MM.1S (cell line): ENCODE measurements at regions not wholly inside any gene's neighbourhood (a gene's known extent, or its start where the extent isn't known, plus 50 kb on each side); places are given as distances from the start of the nearest gene placed in this dataset.

Experiments used
- DNase-seq: peaks from one replicate; pipeline ENCODE4 v3.0.0-alpha.2; 2015
- H2AFZ ChIP-seq: fragments of 300-600 bp; sonication (generic); 2 replicates; pipeline ENCODE4 v1.6.0; 2016; ENCODE audit warnings: antibody characterized with exemption, low read length
- H3F3A ChIP-seq: fragments of 300-600 bp; sonication (generic); 2 replicates; pipeline ENCODE4 v1.6.1; 2016; ENCODE audit warnings: mild to moderate bottlenecking, antibody characterized with exemption, low read length, moderate library complexity, mixed read lengths; ENCODE audit not compliant: insufficient read depth
- H3K27ac ChIP-seq: fragments of 300-600 bp; sonication (generic); 2 replicates; pipeline ENCODE4 v1.5.1; 2016; ENCODE audit warnings: mild to moderate bottlenecking, low read length
- H3K27me3 ChIP-seq: fragments of 300-600 bp; sonication (generic); replicated peaks from 2 replicates; pipeline ENCODE4 v1.6.0; 2016; ENCODE audit warnings: low read length; ENCODE audit not compliant: insufficient read depth
- H3K36me3 ChIP-seq: fragments of 300-600 bp; sonication (generic); replicated peaks from 2 replicates; pipeline ENCODE4 v1.6.1; 2016; ENCODE audit warnings: mild to moderate bottlenecking, low read length, mixed read lengths; ENCODE audit not compliant: insufficient read depth
- H3K4me1 ChIP-seq: fragments of 300-600 bp; sonication (generic); 2 replicates; pipeline ENCODE4 v1.6.1; 2016; ENCODE audit warnings: low read length, mixed read lengths
- H3K4me2 ChIP-seq: fragments of 300-600 bp; sonication (generic); 2 replicates; pipeline ENCODE4 v1.6.0; 2016; ENCODE audit warnings: low read depth, low read length
- H3K4me3 ChIP-seq: fragments of 300-600 bp; sonication (generic); 2 replicates; pipeline ENCODE4 v1.5.1; 2016; ENCODE audit warnings: low read length, mixed read lengths
- H3K79me2 ChIP-seq: fragments of 300-600 bp; sonication (generic); 2 replicates; pipeline ENCODE4 v1.6.1; 2016; ENCODE audit warnings: mixed run types, low read length, mixed read lengths
- H3K9ac ChIP-seq: fragments of 300-600 bp; sonication (generic); 2 replicates; pipeline ENCODE4 v1.6.1; 2016; ENCODE audit warnings: low read length, mixed read lengths
- H3K9me2 ChIP-seq: fragments of 300-600 bp; sonication (generic); replicated peaks from 2 replicates; pipeline ENCODE4 v1.6.1; 2016; ENCODE audit warnings: mild to moderate bottlenecking, low read length, mixed read lengths; ENCODE audit not compliant: insufficient read depth
- H3K9me3 ChIP-seq: fragments of 300-600 bp; sonication (generic); replicated peaks from 2 replicates; pipeline ENCODE4 v1.6.1; 2016; ENCODE audit warnings: mild to moderate bottlenecking, low read length, mixed read lengths; ENCODE audit not compliant: insufficient read depth
- H4K20me1 ChIP-seq: fragments of 300-600 bp; sonication (generic); 2 replicates; pipeline ENCODE4 v1.6.1; 2016; ENCODE audit warnings: mild to moderate bottlenecking, low read length, moderate library complexity, mixed read lengths; ENCODE audit not compliant: insufficient read depth
- CTCF ChIP-seq: fragments of 300-600 bp; sonication (generic); IDR thresholded peaks from 2 replicates; pipeline ENCODE4 v1.5.1; 2016; ENCODE audit warnings: antibody characterized with exemption, low read length, mixed read lengths
- EZH2 ChIP-seq: fragments of 300-600 bp; sonication (generic); optimal IDR thresholded peaks from 2 replicates; pipeline ENCODE3; 2017; ENCODE audit warnings: low read depth, mild to moderate bottlenecking, antibody characterized with exemption, low read length, mixed read lengths
- EZH2phosphoT487 ChIP-seq: fragments of 300-600 bp; sonication (generic); IDR thresholded peaks from 2 replicates; pipeline ENCODE4 v1.6.1; 2018; ENCODE audit warnings: antibody characterized with exemption, low read length

DNA sequence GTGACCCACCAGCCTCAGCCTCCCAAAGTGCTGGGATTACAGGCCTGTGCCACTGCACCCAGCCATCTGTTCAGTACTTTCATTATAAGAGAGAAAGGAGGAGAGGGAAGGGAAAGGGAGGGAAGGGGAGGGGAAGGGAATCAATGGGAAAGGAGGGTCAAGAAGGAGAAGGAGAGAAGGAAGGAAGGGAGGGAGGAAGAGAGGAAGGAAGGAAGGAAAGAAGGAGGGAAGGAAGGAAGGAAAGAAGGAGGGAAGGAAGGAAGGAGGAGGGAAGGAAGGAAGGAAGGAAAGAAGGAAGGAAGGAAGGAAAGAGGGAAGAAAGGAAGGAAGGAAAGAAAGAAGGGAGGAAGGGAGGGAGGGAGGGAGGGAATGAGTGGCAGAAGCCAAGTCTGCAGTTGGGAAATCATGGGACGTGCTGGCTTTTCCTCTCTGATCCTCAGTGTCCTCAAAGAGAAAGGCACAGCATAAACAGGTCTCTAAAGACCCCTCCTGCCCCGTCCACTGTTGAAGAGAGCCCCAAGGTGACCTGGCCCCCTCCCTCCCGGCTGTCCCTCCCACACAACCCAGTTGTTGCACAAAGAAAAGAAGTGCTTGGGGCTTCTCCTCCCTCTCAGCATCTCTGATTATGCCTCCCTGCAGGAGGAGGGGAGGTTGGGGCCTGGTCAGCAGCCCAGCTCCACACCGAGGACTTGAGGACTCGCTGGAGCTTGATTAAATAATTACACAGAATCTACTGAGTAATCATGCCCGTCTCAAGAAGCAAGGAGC, 69.1 kb upstream of the TOP1 start:
- H3K27ac ChIP-seq: no peak overlapping the region

DNA sequence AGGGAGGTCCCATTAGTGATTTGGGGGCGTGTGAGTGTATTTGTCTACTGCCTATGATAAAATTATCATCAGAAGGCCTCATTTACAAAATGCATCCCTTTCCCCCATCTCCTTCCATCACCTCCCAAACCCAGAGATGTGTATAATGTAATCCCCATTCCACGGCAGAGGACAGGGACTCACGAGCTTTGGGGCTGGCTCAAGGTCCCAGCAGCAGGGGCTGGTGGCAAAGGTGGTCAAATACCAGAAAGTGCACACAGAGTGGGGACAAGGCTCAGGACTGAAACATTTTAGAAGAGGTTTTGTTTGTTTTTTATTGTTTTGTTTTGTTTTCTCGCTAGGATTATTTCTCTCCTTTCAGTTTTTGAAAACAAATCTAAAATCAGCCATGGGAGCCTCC, 68.5 kb upstream of the TOP1 start:
- no peaks in the 10 kb centered on the region for H3K36me3 ChIP-seq
- H4K20me1 ChIP-seq: no peaks in the 10 kb centered on the region
- TF ChIP-seq EZH2phosphoT487 (no peak), EZH2 (no peak), CTCF (no peak)
- H3K4me2 ChIP-seq: no peak overlapping the region
- H3F3A ChIP-seq: no peaks in the 10 kb centered on the region
- no peak overlapping the region for H2AFZ ChIP-seq
- H3K9ac ChIP-seq: no peak overlapping the region
- H3K9me2 ChIP-seq: no peaks in the 10 kb centered on the region
- no peaks in the 10 kb centered on the region for H3K4me1 ChIP-seq
- no peaks in the 10 kb centered on the region for H3K79me2 ChIP-seq
- H3K27ac ChIP-seq: no peak overlapping the region
- H3K4me3 ChIP-seq: no peak overlapping the region
- no peak for DNase-seq
- H3K27me3 ChIP-seq: no peaks in the 10 kb centered on the region
- no peaks in the 10 kb centered on the region for H3K9me3 ChIP-seq

More for the DNA sequence above, 69.1 kb upstream of the TOP1 start:
- Histone ChIP-seq H4K20me1 (no peaks in the 10 kb centered on the region), H3K9me2 (no peaks in the 10 kb centered on the region), H3K9me3 (no peaks in the 10 kb centered on the region), H3K36me3 (no peaks in the 10 kb centered on the region), H3K27me3 (no peaks in the 10 kb centered on the region), H3F3A (no peaks in the 10 kb centered on the region), H3K4me2 (no peak overlapping the region), H2AFZ (no peak overlapping the region), H3K4me1 (no peaks in the 10 kb centered on the region), H3K79me2 (no peaks in the 10 kb centered on the region), H3K9ac (no peak overlapping the region), H3K4me3 (no peak overlapping the region)
- no peak for DNase-seq
- TF ChIP-seq CTCF (no peak), EZH2phosphoT487 (no peak), EZH2 (no peak)

GRCh38 chr20:40960521-40960956, 68.1 kb upstream of the TOP1 start:
- Histone ChIP-seq H2AFZ (no peak overlapping the region), H3K4me3 (no peak overlapping the region), H3K9me2 (no peaks in the 10 kb centered on the region), H3K4me2 (no peak overlapping the region), H3K9me3 (no peaks in the 10 kb centered on the region), H3K27ac (no peak overlapping the region), H3K79me2 (no peaks in the 10 kb centered on the region), H3F3A (no peaks in the 10 kb centered on the region), H3K36me3 (no peaks in the 10 kb centered on the region), H4K20me1 (no peaks in the 10 kb centered on the region), H3K9ac (no peak overlapping the region), H3K27me3 (no peaks in the 10 kb centered on the region), H3K4me1 (no peaks in the 10 kb centered on the region)
- DNase-seq: no peak
- TF ChIP-seq CTCF (no peak), EZH2phosphoT487 (no peak), EZH2 (no peak)
